GM10266 (cell line): ENCODE measurements at regions not wholly inside any gene's neighbourhood (a gene's known extent, or its start where the extent isn't known, plus 50 kb on each side); places are given as distances from the start of the nearest gene placed in this dataset.
"Not testable (repeated sequence)": the region's sequence is repeated elsewhere in the genome, so short reads cannot be mapped to it uniquely, and the experiment has no call there.

Source experiments
- DNase-seq: peaks from one replicate; pipeline ENCODE4 v3.0.0; 2012; ENCODE audit errors: extremely low spot score
- CTCF ChIP-seq: IDR thresholded peaks from 2 replicates; pipeline ENCODE4 v1.5.1; 2012; ENCODE audit warnings: mild to moderate bottlenecking, low read depth; ENCODE audit not compliant: control insufficient read depth, insufficient read depth; ENCODE audit errors: missing control alignments

- no peak for DNase-seq
- no peak for TF ChIP-seq CTCF
Observed at GRCh38 chr5:116727248-116727647, 152.6 kb upstream of the SEMA6A start.

GRCh38 chr5:116726180-116726579, 151.6 kb upstream of the SEMA6A start:
- not testable (repeated sequence) for DNase-seq

- DNase-seq = no peak
- no peak for TF ChIP-seq CTCF
Observed at GRCh38 chr5:116724971-116725370, 150.3 kb upstream of the SEMA6A start.

- DNase-seq = no peak
Observed at GRCh38 chr5:116722651-116723050, 148.0 kb upstream of the SEMA6A start.

GRCh38 chr5:116719106-116719505, 144.5 kb upstream of the SEMA6A start:
- no peak for DNase-seq

More at GRCh38 chr5:116722651-116723050, 148.0 kb upstream of the SEMA6A start:
- no peak for TF ChIP-seq CTCF

GRCh38 chr5:116718317-116718716, 143.7 kb upstream of the SEMA6A start:
- DNase-seq = no peak
- no peak for TF ChIP-seq CTCF

More at GRCh38 chr5:116719106-116719505, 144.5 kb upstream of the SEMA6A start:
- TF ChIP-seq CTCF = no peak

GRCh38 chr5:116709082-116709481, 134.5 kb upstream of the SEMA6A start:
- TF ChIP-seq CTCF = no peak
- no peak for DNase-seq

GRCh38 chr5:116705121-116705519, 130.5 kb upstream of the SEMA6A start:
- not testable (repeated sequence) for DNase-seq

GRCh38 chr5:116703941-116704340, 129.3 kb upstream of the SEMA6A start:
- TF ChIP-seq CTCF = no peak
- DNase-seq = no peak
